ENCODE measurements at regions not wholly inside any gene's neighbourhood (a gene's known extent, or its start where the extent isn't known, plus 50 kb on each side); places are given as distances from the start of the nearest gene placed in this dataset.
A peak's percentile ranks its signal among the peaks of the same experiment; 100 is the strongest.

DNA sequence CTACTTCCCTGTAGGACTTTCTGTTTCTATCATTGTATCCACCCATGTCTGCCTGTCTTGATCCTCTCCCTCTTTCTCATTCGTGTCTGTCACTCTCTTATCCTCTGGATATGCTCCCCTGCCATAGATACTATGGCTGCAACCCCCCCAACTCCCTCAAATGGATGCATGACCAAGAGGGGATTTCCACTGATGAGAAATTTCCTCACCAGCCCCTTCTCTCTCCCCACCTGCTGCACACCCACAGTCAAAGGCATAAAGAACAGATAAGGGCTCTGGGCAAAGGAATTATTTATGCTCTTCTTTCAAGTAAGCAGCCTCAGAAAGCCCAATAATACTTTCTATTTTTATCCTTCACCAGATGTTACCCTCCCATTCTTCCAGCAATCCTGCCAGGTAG, 121.3 kb downstream of the FOXI3 start:
- WGBS (ENCODE audit: insufficient coverage), result 75% methylated on average over 1 of the region's 1 CpG
- H3K36me3 ChIP-seq (ENCODE audit: control insufficient read depth, insufficient read depth, low read length), result no peaks in the 10 kb centered on the region
- H3K9me3 ChIP-seq (ENCODE audit: control insufficient read depth, insufficient read depth, low read length), result no peaks in the 10 kb centered on the region
- H3K27me3 ChIP-seq (ENCODE audit: control insufficient read depth, insufficient read depth, low read length), result no peaks in the 10 kb centered on the region
- DNase-seq (ENCODE audit: low read depth in 4 of 6, low spot score in 6 of 6), result no peak
- no peaks in the 10 kb centered on the region for H3K4me1 ChIP-seq (ENCODE audit: control insufficient read depth, insufficient read depth, low read length)
- no peak overlapping the region for H3K4me3 ChIP-seq (ENCODE audit: low read depth, low read length)
- H3K27ac ChIP-seq (ENCODE audit: low read depth, low read length), result no peak overlapping the region

DNA sequence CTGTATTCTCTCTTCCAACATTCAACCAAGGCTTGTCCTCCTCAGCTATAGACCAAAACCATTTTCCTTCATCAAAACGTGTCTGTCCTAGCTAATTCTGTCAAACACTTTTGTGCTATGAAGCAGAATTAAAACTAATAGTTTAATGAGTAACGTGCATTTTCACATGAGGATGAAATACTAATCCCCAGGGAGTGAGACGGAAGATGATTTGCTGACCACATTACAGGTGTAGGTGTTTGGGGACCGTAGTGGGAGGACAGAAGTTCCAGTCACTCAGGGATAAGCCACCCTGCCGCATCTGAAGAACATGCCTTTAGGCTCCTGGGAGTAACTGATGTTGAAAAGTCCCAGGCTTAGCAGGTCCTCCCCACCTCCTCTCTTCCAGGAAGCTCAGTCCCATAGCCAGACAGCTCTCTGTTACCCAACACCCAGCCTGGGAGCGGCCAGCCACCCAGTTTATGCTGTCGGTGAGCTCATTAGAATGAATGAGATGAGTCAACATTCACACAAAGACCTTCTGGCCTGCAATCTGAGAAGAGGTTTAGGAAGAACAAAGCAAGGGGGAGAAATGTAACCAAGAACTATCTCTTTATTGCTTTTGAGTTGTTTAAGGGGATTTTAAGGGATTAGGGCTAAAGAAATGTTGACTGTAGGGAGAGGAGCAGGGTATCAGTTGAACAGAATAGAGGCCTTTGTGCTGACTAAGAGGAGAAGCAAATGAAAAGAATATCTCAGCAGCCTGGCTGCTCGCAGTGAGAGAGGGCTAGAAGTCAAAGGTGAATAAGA, 122.5 kb downstream of the FOXI3 start:
- no peaks in the 10 kb centered on the region for H3K36me3 ChIP-seq (ENCODE audit: control insufficient read depth, insufficient read depth, low read length)
- no peak overlapping the region for H3K27ac ChIP-seq (ENCODE audit: low read depth, low read length)
- no peaks in the 10 kb centered on the region for H3K4me1 ChIP-seq (ENCODE audit: control insufficient read depth, insufficient read depth, low read length)
- H3K27me3 ChIP-seq (ENCODE audit: control insufficient read depth, insufficient read depth, low read length), result no peaks in the 10 kb centered on the region
- no peaks in the 10 kb centered on the region for H3K9me3 ChIP-seq (ENCODE audit: control insufficient read depth, insufficient read depth, low read length)
- DNase-seq (ENCODE audit: low read depth in 4 of 6, low spot score in 6 of 6), result no peak
- H3K4me3 ChIP-seq (ENCODE audit: low read depth, low read length), result no peak overlapping the region
- WGBS (ENCODE audit: insufficient coverage), result 51% methylated on average over 5 of the region's 8 CpGs

DNA sequence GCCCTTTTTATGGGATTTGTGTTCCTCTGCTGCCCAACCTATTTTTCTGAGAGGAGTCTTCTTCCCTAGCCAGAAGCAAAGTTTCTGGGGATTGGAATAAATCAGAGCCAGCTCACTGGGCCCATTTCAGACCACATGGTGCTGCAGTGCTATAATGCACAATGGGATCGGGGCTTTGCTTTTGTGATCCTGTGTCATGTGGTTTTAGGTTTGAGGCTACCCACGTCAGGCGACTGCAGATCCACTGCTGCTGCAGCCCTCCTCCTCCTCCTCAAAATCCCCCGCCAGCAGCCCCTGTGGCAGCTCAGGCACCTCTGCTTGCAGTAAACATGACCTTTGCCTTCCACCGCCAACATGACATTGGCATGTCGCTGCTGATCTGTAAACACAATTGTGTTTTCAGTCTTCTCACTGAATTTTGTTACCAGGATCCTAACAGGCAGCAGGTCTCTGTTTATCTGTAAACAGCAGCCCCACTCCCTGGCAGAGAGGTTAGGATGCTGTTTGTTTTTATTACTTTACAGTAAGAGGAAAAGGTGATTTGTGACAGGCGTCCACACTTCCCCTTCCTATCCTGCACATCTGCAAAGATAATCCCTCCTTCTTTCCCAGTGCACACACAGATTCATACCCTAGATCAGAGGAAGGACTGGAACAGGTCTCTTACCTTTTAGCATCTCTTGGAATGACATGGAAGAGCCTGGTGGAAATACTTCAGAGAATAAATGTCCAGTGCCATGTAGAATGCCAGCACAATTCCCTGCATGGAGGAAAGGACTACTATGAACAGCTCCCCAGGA, 130.8 kb downstream of the FOXI3 start:
- no peak overlapping the region for H3K27ac ChIP-seq (ENCODE audit: low read depth, low read length)
- H3K36me3 ChIP-seq (ENCODE audit: control insufficient read depth, insufficient read depth, low read length), result no peaks in the 10 kb centered on the region
- WGBS (ENCODE audit: insufficient coverage), result 19% methylated on average over 3 of the region's 7 CpGs
- H3K4me3 ChIP-seq (ENCODE audit: low read depth, low read length), result no peak overlapping the region
- no peaks in the 10 kb centered on the region for H3K27me3 ChIP-seq (ENCODE audit: control insufficient read depth, insufficient read depth, low read length)
- H3K9me3 ChIP-seq (ENCODE audit: control insufficient read depth, insufficient read depth, low read length), result no peaks in the 10 kb centered on the region
- DNase-seq (ENCODE audit: low read depth in 4 of 6, low spot score in 6 of 6), result no peak
- H3K4me1 ChIP-seq (ENCODE audit: control insufficient read depth, insufficient read depth, low read length), result peaks cover 3% of the 10 kb centered on the region

DNA sequence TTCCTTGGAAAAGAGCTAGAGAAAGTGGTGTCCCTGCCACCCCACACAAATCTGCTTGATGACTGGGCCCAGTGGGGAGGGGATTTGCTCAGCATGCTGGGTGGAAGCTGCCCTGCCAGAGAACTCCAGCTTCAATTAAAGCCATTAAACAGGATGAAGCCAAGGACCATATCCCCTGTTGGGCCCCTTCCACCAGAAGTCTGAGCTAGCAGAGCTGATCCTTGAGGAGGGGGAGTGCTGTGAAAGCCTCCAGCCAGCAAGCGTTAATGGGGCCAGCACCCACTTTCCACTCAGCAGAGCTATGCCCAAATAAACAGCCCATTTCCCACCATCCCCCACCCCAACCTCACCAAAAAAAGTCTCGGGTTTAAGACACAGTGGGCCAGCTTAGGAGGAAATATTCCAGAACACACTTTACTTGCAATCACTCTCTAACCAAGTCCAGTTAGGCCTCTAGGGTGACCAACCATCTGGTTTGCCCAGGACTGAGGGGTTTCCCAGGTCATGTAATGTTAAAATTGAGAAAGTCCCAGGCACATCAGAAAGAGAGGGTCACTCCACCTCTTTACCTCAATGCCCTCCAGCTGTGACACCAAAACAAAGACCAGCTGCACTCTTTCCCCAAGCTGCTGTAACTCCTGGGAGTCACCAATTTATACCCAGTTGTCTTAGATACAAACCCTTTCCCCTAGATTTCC, 132.3 kb downstream of the FOXI3 start:
- WGBS (ENCODE audit: insufficient coverage), result 67% methylated on average over 1 of the region's 2 CpGs
- no peaks in the 10 kb centered on the region for H3K36me3 ChIP-seq (ENCODE audit: control insufficient read depth, insufficient read depth, low read length)
- H3K4me1 ChIP-seq (ENCODE audit: control insufficient read depth, insufficient read depth, low read length), result peaks cover 3% of the 10 kb centered on the region
- H3K27me3 ChIP-seq (ENCODE audit: control insufficient read depth, insufficient read depth, low read length), result no peaks in the 10 kb centered on the region
- no peak overlapping the region for H3K4me3 ChIP-seq (ENCODE audit: low read depth, low read length)
- DNase-seq (ENCODE audit: low read depth in 4 of 6, low spot score in 6 of 6), result no peak
- no peak overlapping the region for H3K27ac ChIP-seq (ENCODE audit: low read depth, low read length)
- no peaks in the 10 kb centered on the region for H3K9me3 ChIP-seq (ENCODE audit: control insufficient read depth, insufficient read depth, low read length)

DNA sequence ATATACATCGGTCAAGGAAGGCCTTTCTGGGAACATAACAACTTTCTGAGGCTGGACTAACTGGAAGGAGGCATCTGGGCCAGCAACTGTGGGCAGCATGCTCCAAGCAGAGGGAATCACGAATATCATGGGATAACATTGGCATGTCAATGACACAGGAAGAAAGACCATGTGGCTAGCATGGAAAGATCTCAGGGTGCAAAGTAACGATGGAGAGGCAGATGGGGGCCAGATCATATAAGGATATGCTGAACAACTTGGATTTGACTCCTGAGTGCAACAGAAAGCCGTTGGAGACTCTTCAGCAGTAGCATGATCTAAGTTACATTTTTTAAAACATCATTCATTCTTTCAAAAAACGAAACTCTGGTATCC, 133.6 kb downstream of the FOXI3 start:
- DNase-seq (ENCODE audit: low read depth in 4 of 6, low spot score in 6 of 6), result peak in 1 of 6 donors; percentile 65

DNA sequence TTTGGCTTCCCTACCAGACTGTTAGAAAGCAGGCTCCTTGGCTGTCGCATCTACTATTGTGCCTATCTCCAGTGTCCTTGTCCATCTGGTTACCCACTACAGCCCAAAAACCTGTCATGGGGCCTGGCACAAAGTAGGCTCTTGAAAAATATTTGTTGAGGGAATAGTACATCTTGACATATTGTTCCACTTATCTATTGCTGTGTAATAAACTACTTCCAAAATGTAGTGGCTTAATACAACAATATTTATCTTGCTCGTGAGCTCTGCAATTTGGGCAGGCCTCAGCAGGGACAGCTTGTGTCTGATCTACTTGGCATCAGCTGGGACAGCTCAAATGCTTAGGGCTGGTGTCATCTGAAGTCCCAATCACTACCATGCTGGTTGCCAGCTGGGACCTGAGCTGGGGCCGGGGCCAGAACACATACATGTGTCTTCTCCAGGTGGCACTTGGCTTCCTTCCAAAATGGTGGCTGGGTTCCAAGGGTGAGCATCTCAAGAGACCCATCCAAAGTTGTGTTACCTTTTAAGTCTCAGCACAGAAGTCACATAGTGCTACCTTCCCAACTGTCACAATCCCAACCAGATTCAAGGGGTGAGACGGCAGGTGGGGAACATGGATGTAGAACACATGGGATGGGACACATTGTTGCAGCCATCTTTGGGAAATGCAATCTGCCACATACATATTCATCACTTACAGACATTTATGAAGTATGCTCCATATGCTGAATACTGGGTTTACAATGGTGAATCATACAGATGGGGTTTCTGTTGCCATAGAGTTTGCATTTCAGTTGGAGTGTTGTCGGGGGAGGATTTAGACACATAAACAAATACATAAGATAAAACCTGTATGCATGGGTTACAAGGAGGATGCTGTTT, 134.2 kb downstream of the FOXI3 start:
- 67% methylated on average over 1 of the region's 5 CpGs for WGBS (ENCODE audit: insufficient coverage)
- H3K27me3 ChIP-seq (ENCODE audit: control insufficient read depth, insufficient read depth, low read length), result no peaks in the 10 kb centered on the region
- no peaks in the 10 kb centered on the region for H3K36me3 ChIP-seq (ENCODE audit: control insufficient read depth, insufficient read depth, low read length)
- H3K9me3 ChIP-seq (ENCODE audit: control insufficient read depth, insufficient read depth, low read length), result no peaks in the 10 kb centered on the region
- H3K27ac ChIP-seq (ENCODE audit: low read depth, low read length), result no peak overlapping the region
- H3K4me1 ChIP-seq (ENCODE audit: control insufficient read depth, insufficient read depth, low read length), result peaks cover 3% of the 10 kb centered on the region
- DNase-seq (ENCODE audit: low read depth in 4 of 6, low spot score in 6 of 6), result peak in 2 of 6 donors; percentile 9 to 92
- no peak overlapping the region for H3K4me3 ChIP-seq (ENCODE audit: low read depth, low read length)

More for the DNA sequence above, 133.6 kb downstream of the FOXI3 start:
- no peak overlapping the region for H3K27ac ChIP-seq (ENCODE audit: low read depth, low read length)
- H3K9me3 ChIP-seq (ENCODE audit: control insufficient read depth, insufficient read depth, low read length), result no peaks in the 10 kb centered on the region
- WGBS (ENCODE audit: insufficient coverage), result 94% methylated on average over 3 of the region's 5 CpGs
- peaks cover 3% of the 10 kb centered on the region for H3K4me1 ChIP-seq (ENCODE audit: control insufficient read depth, insufficient read depth, low read length)
- no peaks in the 10 kb centered on the region for H3K27me3 ChIP-seq (ENCODE audit: control insufficient read depth, insufficient read depth, low read length)
- H3K36me3 ChIP-seq (ENCODE audit: control insufficient read depth, insufficient read depth, low read length), result no peaks in the 10 kb centered on the region
- no peak overlapping the region for H3K4me3 ChIP-seq (ENCODE audit: low read depth, low read length)

DNA sequence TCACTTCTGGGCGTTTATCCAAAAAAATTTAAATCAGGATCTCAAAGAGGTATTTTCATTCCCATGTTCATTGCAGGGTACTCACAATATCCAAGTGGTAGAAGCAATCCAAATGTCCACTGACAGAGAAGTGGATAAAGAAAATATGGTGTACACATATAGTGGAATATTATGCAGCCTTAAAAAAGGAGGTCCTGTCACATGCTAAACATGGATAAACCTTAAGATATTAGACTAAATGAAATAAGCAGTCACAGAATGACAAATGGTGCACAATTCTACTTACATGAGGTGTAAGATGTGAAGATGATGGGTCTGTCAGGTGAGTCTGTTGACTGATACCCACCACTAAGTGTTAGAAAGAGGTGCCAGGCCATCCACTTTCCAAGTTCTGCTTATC, 140.6 kb downstream of the THNSL2 start:
- Histone ChIP-seq H3K4me3 (ENCODE audit: low read depth, low read length) (no peak overlapping the region), H3K27ac (ENCODE audit: low read depth, low read length) (no peak overlapping the region), H3K4me1 (ENCODE audit: control insufficient read depth, insufficient read depth, low read length) (no peaks in the 10 kb centered on the region), H3K36me3 (ENCODE audit: control insufficient read depth, insufficient read depth, low read length) (no peaks in the 10 kb centered on the region), H3K9me3 (ENCODE audit: control insufficient read depth, insufficient read depth, low read length) (no peaks in the 10 kb centered on the region), H3K27me3 (ENCODE audit: control insufficient read depth, insufficient read depth, low read length) (no peaks in the 10 kb centered on the region)
- WGBS (ENCODE audit: insufficient coverage), result no CpG with 5 or more reads among the region's 1 CpG
- no peak for DNase-seq (ENCODE audit: low read depth in 4 of 6, low spot score in 6 of 6)

DNA sequence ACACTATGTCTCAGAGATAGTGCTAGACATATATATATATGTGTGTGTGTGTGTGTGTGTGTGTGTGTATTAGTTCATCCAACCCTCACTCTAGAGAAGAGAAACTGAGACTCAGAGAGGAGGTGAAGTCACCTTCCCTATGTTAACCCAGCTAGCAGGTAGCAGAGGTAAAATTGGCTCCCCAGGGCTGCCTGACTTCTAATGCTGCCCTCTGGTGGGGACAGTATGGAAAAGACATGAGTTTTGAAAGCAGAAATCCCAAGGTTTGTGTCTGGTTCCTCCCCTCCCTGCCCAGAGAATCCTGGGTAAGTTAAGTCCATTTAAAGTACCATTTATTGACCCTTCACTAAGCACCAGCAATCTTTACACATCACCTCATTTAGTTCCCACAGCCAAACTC, 137.7 kb downstream of the THNSL2 start:
- no peak for DNase-seq (ENCODE audit: low read depth in 4 of 6, low spot score in 6 of 6)
- H3K36me3 ChIP-seq (ENCODE audit: control insufficient read depth, insufficient read depth, low read length), result no peaks in the 10 kb centered on the region
- no peaks in the 10 kb centered on the region for H3K9me3 ChIP-seq (ENCODE audit: control insufficient read depth, insufficient read depth, low read length)
- H3K4me1 ChIP-seq (ENCODE audit: control insufficient read depth, insufficient read depth, low read length), result no peaks in the 10 kb centered on the region
- no peak overlapping the region for H3K4me3 ChIP-seq (ENCODE audit: low read depth, low read length)
- no peak overlapping the region for H3K27ac ChIP-seq (ENCODE audit: low read depth, low read length)
- H3K27me3 ChIP-seq (ENCODE audit: control insufficient read depth, insufficient read depth, low read length), result no peaks in the 10 kb centered on the region

DNA sequence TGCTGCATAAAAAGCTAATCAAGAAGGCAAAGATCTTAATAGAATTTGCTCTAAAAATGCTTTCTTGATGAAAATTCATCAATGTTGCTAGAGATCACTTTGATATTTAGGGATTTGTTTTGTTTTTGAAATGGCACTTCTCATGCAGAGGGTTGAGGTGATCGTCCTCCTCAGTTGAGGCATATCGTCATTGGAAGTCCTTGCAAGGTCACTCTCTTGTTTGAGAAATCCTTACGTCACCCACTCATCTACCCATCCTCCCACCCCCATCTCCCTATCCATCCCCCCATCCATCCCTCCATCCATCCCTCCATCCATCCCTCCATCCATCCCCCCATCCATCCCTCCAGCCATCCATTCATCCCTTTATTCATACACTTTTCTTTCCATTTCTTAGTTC, 133.7 kb downstream of the THNSL2 start:
- Histone ChIP-seq H3K36me3 (ENCODE audit: control insufficient read depth, insufficient read depth, low read length) (no peaks in the 10 kb centered on the region), H3K9me3 (ENCODE audit: control insufficient read depth, insufficient read depth, low read length) (no peaks in the 10 kb centered on the region), H3K4me1 (ENCODE audit: control insufficient read depth, insufficient read depth, low read length) (no peaks in the 10 kb centered on the region), H3K27ac (ENCODE audit: low read depth, low read length) (no peak overlapping the region), H3K27me3 (ENCODE audit: control insufficient read depth, insufficient read depth, low read length) (no peaks in the 10 kb centered on the region), H3K4me3 (ENCODE audit: low read depth, low read length) (no peak overlapping the region)
- 92% methylated on average over 3 of the region's 3 CpGs for WGBS (ENCODE audit: insufficient coverage)
- no peak for DNase-seq (ENCODE audit: low read depth in 4 of 6, low spot score in 6 of 6)

All from spinal cord (tissue), 9 donors.